WTC11 (cell line): ENCODE measurements at regions not wholly inside any gene's neighbourhood (a gene's known extent, or its start where the extent isn't known, plus 50 kb on each side); places are given as distances from the start of the nearest gene placed in this dataset.

Source experiments
- CTCF ChIP-seq: fragments of 200-600 bp; IDR thresholded peaks from 2 replicates; pipeline ENCODE4 v1.8.0; 2022; ENCODE audit warnings: antibody characterized with exemption
- E2F1 ChIP-seq: sonication (generic); formaldehyde crosslinking; IDR thresholded peaks from 2 replicates; pipeline ENCODE4 v1.8.0; 2022; ENCODE audit warnings: mild to moderate bottlenecking, missing genetic modification reagents
- ESRRA ChIP-seq: sonication (generic); formaldehyde crosslinking; IDR thresholded peaks from 2 replicates; pipeline ENCODE4 v1.8.1; 2022; ENCODE audit warnings: mild to moderate bottlenecking, missing genetic modification reagents, borderline replicate concordance
- JUN ChIP-seq: sonication (generic); formaldehyde crosslinking; IDR thresholded peaks from 2 replicates; pipeline ENCODE4 v1.8.0; 2023; ENCODE audit warnings: mild to moderate bottlenecking, missing genetic modification reagents
- MXD4 ChIP-seq: fragments of 250-450 bp; sonication (Bioruptor Pico); IDR thresholded peaks from 2 replicates; pipeline ENCODE4 v1.8.0; 2021; ENCODE audit warnings: mild to moderate bottlenecking, moderate library complexity, borderline replicate concordance
- NR1H2 ChIP-seq: sonication (generic); formaldehyde crosslinking; IDR thresholded peaks from 2 replicates; pipeline ENCODE4 v1.9.0; 2021; ENCODE audit warnings: mild to moderate bottlenecking, moderate library complexity, missing genetic modification reagents
- NR2C2 ChIP-seq: sonication (generic); formaldehyde crosslinking; IDR thresholded peaks from 2 replicates; pipeline ENCODE4 v1.8.0; 2022; ENCODE audit warnings: mild to moderate bottlenecking, missing genetic modification reagents
- RELA ChIP-seq: sonication (generic); formaldehyde crosslinking; IDR thresholded peaks from 2 replicates; pipeline ENCODE4 v1.8.1; 2022; ENCODE audit warnings: missing genetic modification reagents, mild to moderate bottlenecking, borderline replicate concordance
- ZBTB21 ChIP-seq: sonication (generic); formaldehyde crosslinking; IDR thresholded peaks from 2 replicates; pipeline ENCODE4 v1.8.1; 2023; ENCODE audit warnings: mild to moderate bottlenecking, missing genetic modification reagents, borderline replicate concordance
- ZNF121 ChIP-seq: sonication (generic); formaldehyde crosslinking; IDR thresholded peaks from 2 replicates; pipeline ENCODE4 v1.8.0; 2023; ENCODE audit warnings: missing genetic modification reagents
- ZNF416 ChIP-seq: fragments of 250-450 bp; sonication (Bioruptor Pico); IDR thresholded peaks from 2 replicates; pipeline ENCODE4 v1.9.0; 2021; ENCODE audit warnings: mild to moderate bottlenecking, inconsistent platforms
- TF ChIP-seq, protein P1 (sequence below): sonication (generic); formaldehyde crosslinking; IDR thresholded peaks from 2 replicates; pipeline ENCODE4 v1.8.0; 2022; ENCODE audit warnings: mild to moderate bottlenecking, missing genetic modification reagents
- TF ChIP-seq, protein P2 (sequence below): sonication (generic); formaldehyde crosslinking; IDR thresholded peaks from 2 replicates; pipeline ENCODE4 v1.8.1; 2022; ENCODE audit warnings: missing genetic modification reagents, borderline replicate concordance

- TF ChIP-seq CTCF (no peak), JUN (CRISPR knock-in tag) (no peak), ESRRA (CRISPR knock-in tag) (no peak), NR1H2 (CRISPR knock-in tag) (no peak), MXD4 (no peak), ZNF416 (CRISPR knock-in tag) (no peak), ZNF121 (no peak), ZBTB21 (CRISPR knock-in tag) (no peak), RELA (CRISPR knock-in tag) (no peak), E2F1 (CRISPR knock-in tag) (no peak), NR2C2 (CRISPR knock-in tag) (no peak)
- TF ChIP-seq, protein P1, sequence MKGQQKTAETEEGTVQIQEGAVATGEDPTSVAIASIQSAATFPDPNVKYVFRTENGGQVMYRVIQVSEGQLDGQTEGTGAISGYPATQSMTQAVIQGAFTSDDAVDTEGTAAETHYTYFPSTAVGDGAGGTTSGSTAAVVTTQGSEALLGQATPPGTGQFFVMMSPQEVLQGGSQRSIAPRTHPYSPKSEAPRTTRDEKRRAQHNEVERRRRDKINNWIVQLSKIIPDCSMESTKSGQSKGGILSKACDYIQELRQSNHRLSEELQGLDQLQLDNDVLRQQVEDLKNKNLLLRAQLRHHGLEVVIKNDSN: no peak
- TF ChIP-seq, protein P2, sequence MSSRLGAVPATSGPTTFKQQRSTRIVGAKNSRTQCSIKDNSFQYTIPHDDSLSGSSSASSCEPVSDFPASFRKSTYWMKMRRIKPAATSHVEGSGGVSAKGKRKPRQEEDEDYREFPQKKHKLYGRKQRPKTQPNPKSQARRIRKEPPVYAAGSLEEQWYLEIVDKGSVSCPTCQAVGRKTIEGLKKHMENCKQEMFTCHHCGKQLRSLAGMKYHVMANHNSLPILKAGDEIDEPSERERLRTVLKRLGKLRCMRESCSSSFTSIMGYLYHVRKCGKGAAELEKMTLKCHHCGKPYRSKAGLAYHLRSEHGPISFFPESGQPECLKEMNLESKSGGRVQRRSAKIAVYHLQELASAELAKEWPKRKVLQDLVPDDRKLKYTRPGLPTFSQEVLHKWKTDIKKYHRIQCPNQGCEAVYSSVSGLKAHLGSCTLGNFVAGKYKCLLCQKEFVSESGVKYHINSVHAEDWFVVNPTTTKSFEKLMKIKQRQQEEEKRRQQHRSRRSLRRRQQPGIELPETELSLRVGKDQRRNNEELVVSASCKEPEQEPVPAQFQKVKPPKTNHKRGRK (CRISPR knock-in tag): no peak
Observed at GRCh38 chr5:38031304-38031703, 191.5 kb upstream of the GDNF start.
